K562 (cell line): ENCODE measurements at regions not wholly inside any gene's neighbourhood (a gene's known extent, or its start where the extent isn't known, plus 50 kb on each side); places are given as distances from the start of the nearest gene placed in this dataset.

Experiments
- ATAC-seq: fragments of 200-7000 bp; cut with Tn5 transposase; 3 replicates; pipeline ENCODE4 v1.9.1; 2020; ENCODE audit warnings: moderate library complexity
- BruUV-seq: library from RNA; stranded (reverse); fragments of 400-500 nt; replicated peaks from 2 replicates; lab custom pipeline; 2021; lab: Mats Ljungman, UMichigan
- CTCF ChIA-PET: fragments of 300-600 bp; formaldehyde crosslinking; extraction: SDS; loops from one replicate; lab custom pipeline; 2021; ENCODE audit warnings: low intra/inter-chr PET ratio; lab: Yijun Ruan, JAX
- POLR2A ChIA-PET: fragments of 300-600, 350-650 bp; sonication (Branson Sonifier 250); formaldehyde crosslinking; extraction: SDS; loops from one replicate; lab custom pipeline; 2021; ENCODE audit warnings: antibody characterized with exemption, inconsistent platforms; lab: Yijun Ruan, JAX
- DNase-seq, 4 experiments: peaks; one replicate each; pipeline versions ENCODE4 v3.0.0 to v3.0.0-alpha.2; 2011 to 2018; ENCODE audit warnings: low spot score in 3 of 4, mixed read lengths in 3 of 4; ENCODE audit errors: extremely low read depth in 1 of 4
- FAIRE-seq: peaks from 2 replicates; lab custom pipeline; 2011; peaks lifted over from hg19 to GRCh38; lab: Jason Lieb, UNC
- H2AFZ ChIP-seq: 2 replicates; pipeline ENCODE4 v1.6.0; 2011; ENCODE audit warnings: low read depth, low read length, control low read depth, inconsistent platforms
- H3K27ac ChIP-seq: fragments of 200-600 bp; 3 replicates; pipeline ENCODE4 v1.8.0; 2011; ENCODE audit warnings: low read depth, mild to moderate bottlenecking, control low read depth, inconsistent platforms, low read length, moderate library complexity, mixed read lengths; ENCODE audit errors: extremely low read depth
- H3K27me3 ChIP-seq, 2 experiments: fragments of 300-600 bp in 1 of 2; 2 replicates in 1 of 2; 3 replicates in 1 of 2; pipeline versions ENCODE4 v1.6.0 to v1.8.0; 2011; ENCODE audit warnings: inconsistent platforms in 2 of 2, low read length in 2 of 2, mild to moderate bottlenecking in 1 of 2, mixed read lengths in 1 of 2, moderate library complexity in 1 of 2; ENCODE audit not compliant: control insufficient read depth in 2 of 2, insufficient read depth in 2 of 2
- H3K36me3 ChIP-seq: fragments of 300-600 bp; 3 replicates; pipeline ENCODE4 v1.8.0; 2011; ENCODE audit warnings: mild to moderate bottlenecking, low read length, inconsistent platforms; ENCODE audit not compliant: control insufficient read depth, insufficient read depth
- H3K4me1 ChIP-seq, 2 experiments: fragments of 200-600 bp in 1 of 2; replicated peaks in 1 of 2; 2 replicates in 1 of 2; 3 replicates in 1 of 2; pipeline versions ENCODE4 v1.5.1 to v1.8.0; 2011; ENCODE audit warnings: inconsistent platforms in 2 of 2, low read length in 2 of 2, mild to moderate bottlenecking in 1 of 2, mixed read lengths in 1 of 2, moderate library complexity in 1 of 2; ENCODE audit not compliant: control insufficient read depth in 2 of 2, insufficient read depth in 2 of 2
- H3K4me2 ChIP-seq: 2 replicates; pipeline ENCODE4 v1.6.1; 2011; ENCODE audit warnings: low read length, control low read depth, inconsistent platforms, mixed read lengths; ENCODE audit not compliant: insufficient read depth
- H3K4me3 ChIP-seq: fragments of 200-600 bp; sonication (generic), shearing (Covaris generic); 2 replicates; pipeline ENCODE4 v1.5.1; 2016; ENCODE audit warnings: control low read depth, inconsistent platforms
- H3K79me2 ChIP-seq: fragments of 200-600 bp; 3 replicates; pipeline ENCODE4 v1.8.0; 2011; ENCODE audit warnings: low read length, inconsistent platforms; ENCODE audit not compliant: control insufficient read depth, insufficient read depth
- H3K9ac ChIP-seq, 2 experiments: 2 replicates each; pipeline versions ENCODE4 v1.6.0 to v1.6.1; 2011; ENCODE audit warnings: low read depth in 2 of 2, low read length in 2 of 2, control low read depth in 1 of 2, inconsistent platforms in 1 of 2, mild to moderate bottlenecking in 1 of 2, mixed read lengths in 1 of 2; ENCODE audit not compliant: insufficient read depth in 1 of 2
- H3K9me1 ChIP-seq: one replicate; pipeline ENCODE4 v1.6.0; 2011; ENCODE audit warnings: inconsistent platforms, mild to moderate bottlenecking, low read length, moderate library complexity; ENCODE audit not compliant: control insufficient read depth, insufficient read depth
- H3K9me3 ChIP-seq: replicated peaks from 2 replicates; pipeline ENCODE4 v1.5.1; 2011; ENCODE audit warnings: low read depth, low read length, inconsistent platforms; ENCODE audit not compliant: control insufficient read depth, insufficient read depth
- H4K20me1 ChIP-seq: replicated peaks from 2 replicates; pipeline ENCODE4 v1.6.1; 2011; ENCODE audit warnings: low read length, inconsistent platforms, mixed read lengths; ENCODE audit not compliant: control insufficient read depth, insufficient read depth
- CXXC5 ChIP-seq: fragments of 250-450 bp; sonication (Bioruptor Pico); IDR thresholded peaks from 2 replicates; pipeline ENCODE4 v1.8.0; 2022; ENCODE audit warnings: inconsistent platforms, mild to moderate bottlenecking, moderate library complexity
- RBM17 ChIP-seq: fragments of 200-400 bp; formaldehyde crosslinking; IDR thresholded peaks from 2 replicates; pipeline ENCODE4 v1.6.1; 2017; ENCODE audit warnings: low read depth, mild to moderate bottlenecking, low read length, borderline replicate concordance
- WGBS: fragments of 100-300 bp; shearing (Covaris generic); methylation state at CpG from one replicate; pipeline ENCODE4 v1.1.6; 2016; ENCODE audit warnings: low coverage, mixed read lengths; ENCODE audit not compliant: insufficient coverage; ENCODE audit errors: missing lambda C conversion rate; 5-methylcytosine and 5-hydroxymethylcytosine counted together
- in situ Hi-C: fragments of 300-500 bp; cut with MboI; formaldehyde crosslinking; loops from 4 replicates; pipeline ENCODE4 v1.15.0; 2018; ENCODE audit warnings: inconsistent platforms, mixed read lengths
- intact Hi-C: fragments of 100-400 bp; cut with micrococcal nuclease; formaldehyde crosslinking; loops from 2 replicates; pipeline ENCODE4 v1.14.2; 2022
- TF ChIP-seq, protein P1 (sequence below): IDR thresholded peaks from 2 replicates; pipeline ENCODE4 v1.6.1; 2016; ENCODE audit warnings: missing genetic modification characterization, missing compliant biosample characterization

DNA sequence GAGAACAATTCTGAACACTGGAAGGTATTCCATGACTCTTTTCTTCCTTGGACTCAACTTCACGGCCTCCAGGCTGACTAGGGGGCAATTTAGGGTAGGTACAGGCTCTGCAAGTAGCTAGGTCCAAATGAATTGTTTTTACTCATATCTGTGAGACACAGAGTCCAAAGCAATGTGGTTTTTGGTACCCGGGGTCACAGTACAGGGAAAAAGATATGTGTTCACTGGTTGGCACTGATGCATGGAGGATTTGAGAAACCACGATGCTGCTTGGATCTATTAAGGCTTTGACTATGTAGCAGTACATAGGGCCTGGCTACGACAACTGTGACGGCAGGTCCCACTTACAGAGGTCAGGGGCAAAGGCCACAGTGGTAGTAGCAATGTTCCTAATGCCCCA is 200.6 kb downstream of the DUSP10 start:
- Histone ChIP-seq H3K36me3 (no peaks in the 10 kb centered on the region), H3K4me3 (no peak overlapping the region)
- TF ChIP-seq, protein P1, sequence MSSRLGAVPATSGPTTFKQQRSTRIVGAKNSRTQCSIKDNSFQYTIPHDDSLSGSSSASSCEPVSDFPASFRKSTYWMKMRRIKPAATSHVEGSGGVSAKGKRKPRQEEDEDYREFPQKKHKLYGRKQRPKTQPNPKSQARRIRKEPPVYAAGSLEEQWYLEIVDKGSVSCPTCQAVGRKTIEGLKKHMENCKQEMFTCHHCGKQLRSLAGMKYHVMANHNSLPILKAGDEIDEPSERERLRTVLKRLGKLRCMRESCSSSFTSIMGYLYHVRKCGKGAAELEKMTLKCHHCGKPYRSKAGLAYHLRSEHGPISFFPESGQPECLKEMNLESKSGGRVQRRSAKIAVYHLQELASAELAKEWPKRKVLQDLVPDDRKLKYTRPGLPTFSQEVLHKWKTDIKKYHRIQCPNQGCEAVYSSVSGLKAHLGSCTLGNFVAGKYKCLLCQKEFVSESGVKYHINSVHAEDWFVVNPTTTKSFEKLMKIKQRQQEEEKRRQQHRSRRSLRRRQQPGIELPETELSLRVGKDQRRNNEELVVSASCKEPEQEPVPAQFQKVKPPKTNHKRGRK (tag), result no peak
- TF ChIP-seq RBM17 (no peak), CXXC5 (CRISPR knock-in tag) (no peak)
- TF ChIP-seq, all 486 proteins: peak for 0
- H3K9me3 ChIP-seq, result no peaks in the 10 kb centered on the region
- BruUV-seq, result no TSS peak
- no peaks in the 10 kb centered on the region for H3K27me3 ChIP-seq
- 3% methylated on average over 5 of the region's 5 CpGs for WGBS
- no peaks in the 10 kb centered on the region for H3K9me1 ChIP-seq
- POLR2A ChIA-PET, result interaction anchor here (0.8 kb wide), 1 partner anchor 196 kb away, joined by 3 read pairs; no protein-coding TSS in a partner anchor
- DNase-seq, result no peak
- in situ Hi-C loops (no loop called here), intact Hi-C loops (loop anchor here (5.0 kb wide), 2 partner anchors 316 to 471 kb away; no protein-coding TSS in a partner anchor)
- no peak for FAIRE-seq
- H3K4me1 ChIP-seq, result no peaks in the 10 kb centered on the region
- H2AFZ ChIP-seq, result no peak overlapping the region
- H3K27ac ChIP-seq, result no peak overlapping the region
- ATAC-seq, result no peak
- no peaks in the 10 kb centered on the region for H4K20me1 ChIP-seq
- CTCF ChIA-PET, result no interaction called here
- no peaks in the 10 kb centered on the region for H3K79me2 ChIP-seq
- H3K4me2 ChIP-seq, result no peak overlapping the region
- H3K9ac ChIP-seq, result no peak overlapping the region
